ENCODE measurements at regions not wholly inside any gene's neighbourhood (a gene's known extent, or its start where the extent isn't known, plus 50 kb on each side); places are given as distances from the start of the nearest gene placed in this dataset.

GRCh38 chr12:107339487-107339886 lies 246.1 kb upstream of the CRY1 start:
- intact Hi-C loops (cut with micrococcal nuclease) = no loop called here

DNA sequence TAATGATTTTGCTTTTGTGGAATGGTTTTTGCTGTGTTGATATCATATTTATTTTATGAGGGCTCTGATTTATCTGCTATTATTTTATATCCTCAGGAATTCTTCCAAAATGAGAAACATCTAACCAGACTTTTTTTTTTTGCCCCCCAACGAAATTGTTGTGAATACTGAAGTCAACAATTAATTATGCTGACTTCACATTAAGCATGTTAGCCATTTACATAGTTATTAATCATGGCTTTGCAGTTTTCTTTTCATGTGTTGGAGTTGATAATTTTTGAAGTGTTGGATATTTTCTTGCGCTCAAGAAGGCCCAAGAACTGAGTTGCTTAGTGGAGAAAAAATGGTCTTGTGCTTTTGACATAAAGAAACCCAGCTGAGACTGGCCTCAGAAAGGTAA lies 246.6 kb upstream of the CRY1 start:
- intact Hi-C loops (cut with micrococcal nuclease) = no loop called here

DNA sequence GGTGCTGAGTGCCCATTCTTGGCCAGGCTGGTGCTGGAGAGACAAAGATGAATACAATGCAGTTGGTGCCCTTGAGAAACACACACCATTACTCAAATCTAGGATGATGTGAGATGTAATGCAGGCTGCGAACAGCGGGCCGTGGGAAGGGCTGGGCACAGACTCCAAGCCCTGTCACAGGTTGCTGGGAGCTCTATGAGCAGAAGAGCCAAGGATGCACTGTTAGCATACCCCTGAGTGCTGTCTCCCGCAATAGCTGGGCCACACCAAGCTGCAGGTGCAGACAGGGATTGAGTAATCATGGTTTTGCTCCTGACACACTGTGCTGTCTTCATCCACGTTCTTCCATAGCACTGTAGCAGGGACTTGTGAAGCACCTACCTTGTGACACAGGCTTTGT lies 247.5 kb upstream of the CRY1 start:
- intact Hi-C loops (cut with micrococcal nuclease) = no loop called here

DNA sequence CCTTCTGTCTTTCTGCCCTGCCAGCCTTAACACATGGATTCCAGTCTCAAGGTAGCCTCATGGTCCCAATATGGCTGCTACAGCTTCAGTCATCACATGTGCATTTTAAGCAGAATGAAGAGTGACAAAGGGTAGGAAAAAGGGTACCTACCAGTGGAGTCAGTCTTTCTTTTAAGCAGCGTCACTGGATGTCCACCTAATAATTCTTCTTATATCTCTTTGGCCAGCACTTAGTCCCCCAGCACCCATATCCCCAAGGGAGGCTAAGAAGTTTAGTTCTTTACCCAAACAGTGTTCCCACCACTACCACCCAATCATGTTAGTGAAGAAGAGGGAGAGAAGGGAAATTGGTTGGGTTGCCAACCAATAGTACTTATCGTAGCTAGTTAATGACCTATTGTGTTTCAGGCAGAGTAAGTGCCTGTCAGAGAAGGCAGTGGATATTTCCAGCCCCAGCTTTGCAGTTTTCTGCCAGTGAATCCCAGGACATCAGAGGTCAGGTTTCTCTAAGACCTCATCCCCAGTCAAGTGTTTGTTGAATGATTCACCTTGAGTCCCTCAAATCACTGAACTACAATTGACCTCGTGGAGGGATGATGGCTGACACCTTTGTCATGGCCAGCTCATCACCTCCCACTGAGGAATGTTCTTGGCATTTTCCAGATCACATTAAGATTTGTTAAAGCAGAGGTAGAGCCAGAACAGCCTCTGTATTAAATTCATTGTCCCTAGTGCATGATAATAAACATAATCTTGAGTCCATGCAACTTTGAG lies 250.9 kb upstream of the CRY1 start:
- intact Hi-C loops (cut with micrococcal nuclease) = no loop called here

GRCh38 chr12:107347261-107347660 lies 253.9 kb upstream of the CRY1 start:
- intact Hi-C loops (cut with micrococcal nuclease) = no loop called here

DNA sequence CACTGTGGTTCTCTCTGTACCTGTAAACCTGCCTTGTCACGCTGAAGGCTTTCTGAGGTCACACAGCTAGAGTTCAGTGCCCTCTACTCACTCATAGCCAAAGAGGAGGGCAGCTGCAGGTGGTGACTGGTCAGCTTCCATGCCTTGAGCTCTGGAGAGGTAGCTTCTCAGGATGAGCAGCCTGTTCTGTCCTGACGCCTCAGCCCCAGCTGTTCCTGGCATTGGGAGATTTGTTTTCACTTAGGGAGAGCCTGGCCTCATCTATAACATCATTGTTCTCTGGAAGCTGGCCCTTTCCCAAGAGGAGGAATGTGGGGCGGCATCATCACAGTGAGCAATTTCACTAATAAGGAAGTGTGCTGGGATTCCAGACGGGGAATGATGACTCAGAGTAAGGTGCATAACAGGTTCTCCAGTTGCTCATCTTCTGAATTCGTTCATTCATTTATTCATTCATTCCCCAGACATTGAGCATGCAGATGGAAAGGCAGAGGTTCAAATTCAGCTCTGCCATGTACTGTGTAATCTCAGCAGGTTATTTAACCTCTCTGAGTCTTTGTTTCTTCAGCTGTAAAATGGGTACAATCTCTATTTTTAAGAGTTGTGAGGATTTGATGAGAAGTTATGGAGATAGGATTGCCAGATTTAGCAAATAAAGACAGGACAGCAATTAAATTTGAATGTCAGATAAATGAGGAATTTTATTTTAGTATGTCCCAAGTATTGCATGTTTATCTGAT lies 255.8 kb upstream of the CRY1 start:
- intact Hi-C loops (cut with micrococcal nuclease) = no loop called here

GRCh38 chr12:107349839-107350238 lies 256.5 kb upstream of the CRY1 start:
- intact Hi-C loops (cut with micrococcal nuclease) = no loop called here

GRCh38 chr12:107351109-107351508 lies 257.8 kb upstream of the CRY1 start:
- intact Hi-C loops (cut with micrococcal nuclease) = no loop called here

DNA sequence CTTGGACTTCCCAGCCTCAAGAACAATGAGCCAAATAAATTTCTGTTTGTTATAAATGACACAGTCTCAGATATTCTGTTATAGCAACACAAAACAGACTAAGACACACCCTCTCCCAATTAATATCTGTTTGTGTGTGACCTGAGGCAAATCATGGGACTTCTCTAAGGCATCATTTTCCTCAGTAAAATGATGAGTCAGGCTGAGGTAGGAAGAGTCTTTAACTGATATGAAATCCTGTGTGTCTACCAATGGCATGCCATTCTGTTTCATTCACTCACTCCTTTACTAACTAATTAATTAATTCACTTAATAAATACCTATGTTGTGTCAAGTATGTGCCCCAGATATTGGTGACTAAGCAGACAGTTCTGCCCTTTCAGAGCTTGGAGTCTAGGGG lies 258.4 kb upstream of the CRY1 start:
- intact Hi-C loops (cut with micrococcal nuclease) = loop anchor here (1.0 kb wide), 3 partner anchors 21 to 51 kb away; no protein-coding TSS in a partner anchor

DNA sequence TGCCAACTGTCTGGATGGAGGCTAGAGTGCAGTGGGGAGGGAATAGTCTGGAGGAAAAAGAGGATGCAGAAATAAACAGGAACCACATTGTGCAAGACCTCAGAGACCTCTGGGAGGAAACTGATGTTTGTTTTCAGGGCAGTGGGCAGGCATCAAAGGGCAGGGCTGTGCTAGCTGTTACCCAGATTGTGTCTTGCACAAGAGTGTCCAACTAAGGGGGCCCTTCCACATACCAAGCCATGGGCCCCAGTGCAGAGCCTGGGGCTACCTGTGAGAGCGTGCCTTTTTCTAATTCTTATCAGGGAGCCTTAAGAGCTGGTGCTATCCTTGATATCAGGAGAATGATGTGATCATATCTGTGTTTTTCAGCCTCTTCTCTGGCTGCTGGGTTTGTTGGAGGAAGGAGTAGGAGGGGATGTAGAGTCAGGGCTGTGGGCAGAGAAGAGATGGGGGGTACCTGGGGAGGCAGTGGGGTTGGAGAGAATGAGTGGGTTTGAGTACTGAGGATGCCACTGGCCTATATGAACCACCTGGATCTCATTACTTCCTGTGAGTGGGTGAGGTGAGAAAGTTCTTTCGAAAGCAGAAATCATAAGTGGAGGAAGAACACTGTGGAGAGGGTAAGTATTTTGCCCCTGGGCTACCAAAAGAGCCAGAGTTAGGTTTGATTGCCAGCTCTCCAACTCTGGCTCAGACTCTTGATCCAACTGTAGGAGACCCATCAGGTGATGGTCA lies 259.2 kb upstream of the CRY1 start:
- intact Hi-C loops (cut with micrococcal nuclease) = loop anchor here (1.0 kb wide), 3 partner anchors 20 to 50 kb away; no protein-coding TSS in a partner anchor

- intact Hi-C loops (cut with micrococcal nuclease) = no loop called here
Observed at GRCh38 chr12:107353312-107353711, 260.0 kb upstream of the CRY1 start.

GRCh38 chr12:107355004-107355565 lies 261.7 kb upstream of the CRY1 start:
- intact Hi-C loops (cut with micrococcal nuclease) = no loop called here

- intact Hi-C loops (cut with micrococcal nuclease) = loop anchor here (1.0 kb wide), 3 partner anchors 13 to 47 kb away; no protein-coding TSS in a partner anchor
Observed at GRCh38 chr12:107355612-107356011, 262.3 kb upstream of the CRY1 start.

- intact Hi-C loops (cut with micrococcal nuclease) = loop anchor here (1.0 kb wide), 3 partner anchors 12 to 46 kb away; no protein-coding TSS in a partner anchor
Observed at GRCh38 chr12:107356266-107356936, 263.1 kb upstream of the CRY1 start.

DNA sequence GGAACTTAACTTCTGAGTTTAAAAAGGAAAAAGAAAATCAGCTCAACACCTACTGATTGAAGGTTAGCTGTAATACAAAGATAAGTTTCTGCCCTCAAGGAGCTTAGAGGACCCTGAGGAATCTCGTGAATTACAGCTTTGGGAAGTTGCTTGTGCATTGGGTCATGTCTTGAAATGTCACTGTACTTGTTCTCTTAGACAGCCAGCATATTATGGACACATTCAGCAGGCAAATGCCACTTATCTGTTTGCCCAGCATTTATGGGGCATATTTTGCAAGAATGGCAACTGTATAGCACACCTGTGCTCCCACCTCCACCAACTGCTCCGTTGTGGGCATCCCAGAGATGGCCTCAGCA lies 263.6 kb upstream of the CRY1 start:
- intact Hi-C loops (cut with micrococcal nuclease) = loop anchor here (1.0 kb wide), 3 partner anchors 11 to 45 kb away; no protein-coding TSS in a partner anchor

GRCh38 chr12:107359382-107359781 lies 266.0 kb upstream of the CRY1 start:
- intact Hi-C loops (cut with micrococcal nuclease) = no loop called here

DNA sequence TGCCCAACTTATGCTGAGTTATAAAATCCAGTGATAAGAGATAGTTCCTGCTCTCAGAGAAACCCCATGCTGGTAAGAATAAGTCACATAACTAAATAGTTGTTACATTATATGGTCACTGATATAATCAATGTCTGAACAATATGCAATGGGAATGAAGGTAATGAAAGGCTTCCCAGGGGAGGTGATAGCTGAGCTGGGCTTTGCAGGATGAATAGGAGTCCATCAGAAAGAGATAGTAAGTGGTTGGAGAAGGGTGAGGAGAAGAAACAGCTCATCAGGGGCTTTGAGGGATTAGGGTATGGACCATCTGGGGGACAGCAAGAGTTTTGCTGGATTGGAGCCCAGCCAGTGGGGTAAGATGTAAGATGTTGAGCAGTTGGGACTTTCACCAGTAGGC lies 266.7 kb upstream of the CRY1 start:
- intact Hi-C loops (cut with micrococcal nuclease) = loop anchor here (10.0 kb wide), 1 partner anchor 375 kb away; the partner anchor contains the start of gene MTERF2

DNA sequence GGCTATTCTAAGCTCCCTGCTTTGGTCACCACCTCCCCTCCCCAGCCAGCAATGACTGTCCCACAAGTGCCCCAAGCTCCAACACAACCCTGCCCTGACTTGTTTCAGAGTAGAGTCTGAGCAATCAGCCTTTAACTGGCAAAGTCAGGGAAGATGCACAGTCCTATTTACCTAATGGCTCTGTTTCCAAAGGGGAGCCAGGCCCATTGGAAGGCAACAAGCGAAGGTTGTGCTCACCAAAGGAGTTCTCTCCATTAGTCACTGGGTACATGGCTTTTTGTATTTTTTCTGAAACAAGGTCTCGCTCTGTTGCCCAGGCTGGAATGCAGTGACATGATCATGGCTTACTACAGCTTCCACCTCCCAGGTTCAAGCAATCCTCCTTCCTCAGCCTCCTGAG lies 267.1 kb upstream of the CRY1 start:
- intact Hi-C loops (cut with micrococcal nuclease) = loop anchor here (10.0 kb wide), 1 partner anchor 376 kb away; the partner anchor contains the start of gene MTERF2

DNA sequence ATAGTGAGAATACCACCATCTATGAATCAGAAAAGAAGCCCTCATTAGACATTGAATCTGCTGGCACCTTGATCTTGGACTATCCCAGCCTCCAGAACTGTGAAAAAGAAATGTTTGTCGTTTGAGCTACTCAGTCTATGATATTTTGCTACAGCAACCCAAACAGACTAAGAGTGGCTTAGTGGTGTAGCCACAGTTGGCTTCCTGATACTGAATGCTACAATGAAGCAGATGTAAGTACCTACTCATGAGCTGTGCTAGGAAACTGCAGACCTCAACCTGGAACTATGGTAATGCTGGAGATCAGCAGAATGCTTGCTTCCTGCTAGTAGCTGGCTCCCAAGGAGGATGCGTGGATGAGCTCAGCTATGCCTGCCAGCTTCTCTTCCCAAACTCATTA lies 268.6 kb upstream of the CRY1 start:
- intact Hi-C loops (cut with micrococcal nuclease) = loop anchor here (10.0 kb wide), 1 partner anchor 377 kb away; the partner anchor contains the start of gene MTERF2

GRCh38 chr12:107362960-107363359 lies 269.6 kb upstream of the CRY1 start:
- intact Hi-C loops (cut with micrococcal nuclease) = loop anchor here (10.0 kb wide), 1 partner anchor 378 kb away; the partner anchor contains the start of gene MTERF2

Data from T-helper 1 cell treated with Interleukin-12 subunit alpha and Interleukin-12 subunit beta and Interleukin-4 antibody, amounts not matched to agents 30 ng/mL and 1 ng/mL, for 36 hours (primary cell).